Cardiac fibroblast (primary cell): ENCODE measurements at regions not wholly inside any gene's neighbourhood (a gene's known extent, or its start where the extent isn't known, plus 50 kb on each side); places are given as distances from the start of the nearest gene placed in this dataset.

Experiments
- DNase-seq, 2 donors: peaks; one replicate each; pipeline versions ENCODE4 v3.0.0 to v3.0.0-alpha.2; 2010; ENCODE audit warnings: low read depth in 2 of 2
- H3K4me3 ChIP-seq, 2 donors: replicated peaks in 1 of 2; 1 replicate in 1 of 2; 2 replicates in 1 of 2; pipeline ENCODE4 v1.5.1; 2011; ENCODE audit warnings: low read depth in 2 of 2, low read length in 2 of 2, mild to moderate bottlenecking in 2 of 2, moderate library complexity in 1 of 2
- TF ChIP-seq, protein P1 (sequence below): IDR thresholded peaks from one replicate; pipeline ENCODE4 v1.5.1; 2011; ENCODE audit warnings: low read depth, mild to moderate bottlenecking, low read length, inconsistent platforms

DNA sequence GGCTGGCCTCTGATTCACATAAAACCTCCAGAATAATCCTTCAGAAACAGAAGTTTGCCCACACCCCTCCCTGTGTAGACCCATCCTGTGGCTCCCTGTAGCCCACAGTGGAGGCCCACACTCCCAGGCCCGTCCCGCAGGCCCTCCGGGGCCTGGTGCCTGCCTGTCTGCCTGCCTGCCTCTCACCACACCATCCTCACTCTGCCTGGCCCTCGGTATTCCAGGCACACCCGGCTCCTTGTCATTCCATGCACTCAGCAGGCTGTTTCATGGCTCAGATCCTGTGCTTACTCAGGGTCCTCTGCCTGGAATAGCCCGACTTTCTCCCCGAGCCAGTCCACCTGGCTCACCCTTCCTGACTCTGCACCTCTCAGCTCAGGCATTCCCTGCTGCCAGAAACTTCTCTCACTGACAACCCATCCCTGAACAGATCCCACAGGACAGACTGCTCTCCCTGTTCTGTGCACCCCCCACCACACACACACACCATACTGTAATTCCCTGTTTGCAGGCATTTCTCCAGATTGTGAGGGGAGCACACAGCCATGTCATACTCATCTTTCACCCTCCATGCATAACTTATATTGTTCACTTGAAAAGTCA lies 498.0 kb upstream of the ZMIZ1 start:
- no peak for DNase-seq
- TF ChIP-seq, protein P1, sequence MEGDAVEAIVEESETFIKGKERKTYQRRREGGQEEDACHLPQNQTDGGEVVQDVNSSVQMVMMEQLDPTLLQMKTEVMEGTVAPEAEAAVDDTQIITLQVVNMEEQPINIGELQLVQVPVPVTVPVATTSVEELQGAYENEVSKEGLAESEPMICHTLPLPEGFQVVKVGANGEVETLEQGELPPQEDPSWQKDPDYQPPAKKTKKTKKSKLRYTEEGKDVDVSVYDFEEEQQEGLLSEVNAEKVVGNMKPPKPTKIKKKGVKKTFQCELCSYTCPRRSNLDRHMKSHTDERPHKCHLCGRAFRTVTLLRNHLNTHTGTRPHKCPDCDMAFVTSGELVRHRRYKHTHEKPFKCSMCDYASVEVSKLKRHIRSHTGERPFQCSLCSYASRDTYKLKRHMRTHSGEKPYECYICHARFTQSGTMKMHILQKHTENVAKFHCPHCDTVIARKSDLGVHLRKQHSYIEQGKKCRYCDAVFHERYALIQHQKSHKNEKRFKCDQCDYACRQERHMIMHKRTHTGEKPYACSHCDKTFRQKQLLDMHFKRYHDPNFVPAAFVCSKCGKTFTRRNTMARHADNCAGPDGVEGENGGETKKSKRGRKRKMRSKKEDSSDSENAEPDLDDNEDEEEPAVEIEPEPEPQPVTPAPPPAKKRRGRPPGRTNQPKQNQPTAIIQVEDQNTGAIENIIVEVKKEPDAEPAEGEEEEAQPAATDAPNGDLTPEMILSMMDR: no peak
- H3K4me3 ChIP-seq: no peak overlapping the region

DNA sequence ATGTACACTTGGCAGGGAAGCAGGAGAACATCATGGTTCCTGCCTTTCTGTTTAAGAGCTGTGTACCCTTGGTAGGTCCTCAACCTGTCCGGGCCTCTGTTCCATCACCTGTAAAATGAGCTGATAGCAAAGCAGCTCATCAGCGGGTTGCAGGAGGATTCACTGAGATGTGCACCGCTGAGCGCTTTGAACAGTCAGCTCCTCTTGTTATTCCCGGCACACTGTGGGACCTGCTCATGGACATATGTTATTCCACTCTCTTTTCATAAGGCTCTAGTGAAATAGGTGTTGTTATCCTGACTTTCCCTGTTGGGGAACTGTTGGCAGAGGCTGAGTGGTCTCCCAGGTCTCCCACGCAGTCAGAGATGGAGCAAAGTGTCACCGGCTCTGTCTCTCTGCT lies 497.5 kb upstream of the ZMIZ1 start:
- no peak overlapping the region for H3K4me3 ChIP-seq
- TF ChIP-seq, protein P1: no peak
- DNase-seq: no peak

- no peak for DNase-seq
- TF ChIP-seq, protein P1: no peak
- no peak overlapping the region for H3K4me3 ChIP-seq
Observed at GRCh38 chr10:78571891-78572290, 496.9 kb upstream of the ZMIZ1 start.

DNA sequence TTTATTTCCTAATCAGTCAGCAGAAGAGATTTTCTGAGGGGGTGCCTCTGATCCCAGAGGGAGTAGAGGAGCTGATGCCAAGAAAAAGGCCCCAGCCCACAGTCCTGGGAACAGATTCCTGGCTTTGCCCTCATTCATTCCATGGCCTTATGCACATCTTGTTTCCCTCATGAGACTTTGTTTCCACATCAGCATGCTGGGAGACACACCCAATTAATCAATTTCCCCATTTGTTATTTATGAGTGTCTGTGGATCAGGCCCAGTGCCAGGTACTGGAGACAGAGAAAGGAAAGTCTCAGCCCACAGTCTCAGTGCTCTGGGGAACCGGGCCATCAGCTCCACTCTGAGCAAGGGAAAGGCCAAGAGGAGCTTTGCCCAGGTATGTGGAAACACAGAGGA lies 496.2 kb upstream of the ZMIZ1 start:
- H3K4me3 ChIP-seq: no peak overlapping the region
- peak in 1 of 2 donors; percentile 33 for DNase-seq
- TF ChIP-seq, protein P1: no peak

GRCh38 chr10:78574547-78574946 lies 494.2 kb upstream of the ZMIZ1 start:
- no peak overlapping the region for H3K4me3 ChIP-seq
- TF ChIP-seq, protein P1: no peak

DNA sequence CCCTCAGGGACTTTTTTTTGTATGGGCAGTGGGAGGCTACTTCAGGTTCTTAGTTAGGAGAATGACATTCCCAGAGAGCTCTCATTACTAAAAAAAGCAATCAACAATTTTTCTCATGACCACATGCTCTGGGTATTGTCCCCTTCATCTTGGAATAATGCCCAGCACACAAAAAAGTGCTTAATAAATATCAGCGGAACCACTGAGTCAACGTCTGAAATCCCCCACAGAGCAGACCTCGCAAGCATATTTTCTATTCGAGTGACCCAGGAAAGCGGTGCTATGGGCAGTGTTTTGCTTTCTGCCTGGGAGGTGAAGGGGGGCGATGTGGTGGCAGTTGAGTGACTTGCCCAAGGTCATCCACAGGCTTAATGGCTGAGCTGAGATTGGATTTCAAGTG lies 493.4 kb upstream of the ZMIZ1 start:
- H3K4me3 ChIP-seq: no peak overlapping the region
- TF ChIP-seq, protein P1: no peak
- peak in 1 of 2 donors; percentile 4 for DNase-seq

More at GRCh38 chr10:78574547-78574946, 494.2 kb upstream of the ZMIZ1 start:
- DNase-seq: no peak

DNA sequence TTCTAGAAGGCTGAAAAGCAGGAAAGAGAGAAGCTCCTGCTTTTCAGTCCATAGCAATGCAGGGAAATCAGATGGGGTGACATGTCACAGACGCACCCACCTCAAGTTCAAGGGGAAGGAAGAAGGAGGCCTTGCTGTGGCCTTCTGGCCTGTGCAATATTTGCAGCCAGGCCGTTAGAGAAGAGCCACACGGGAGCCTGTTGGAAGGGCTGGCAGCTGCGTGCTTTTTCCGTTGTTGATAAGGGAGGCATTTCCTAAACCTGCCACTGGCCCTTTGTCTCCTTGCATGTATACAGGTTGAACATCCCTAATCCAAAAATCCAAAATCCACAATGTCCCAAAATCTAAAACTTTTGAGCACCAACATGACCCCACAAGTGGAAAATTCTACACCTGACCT lies 492.5 kb upstream of the ZMIZ1 start:
- no peak overlapping the region for H3K4me3 ChIP-seq
- TF ChIP-seq, protein P1: no peak
- DNase-seq: no peak
